SW 1271 (cell line): ENCODE measurements at regions not wholly inside any gene's neighbourhood (a gene's known extent, or its start where the extent isn't known, plus 50 kb on each side); places are given as distances from the start of the nearest gene placed in this dataset.
"Not testable (repeated sequence)": the region's sequence is repeated elsewhere in the genome, so short reads cannot be mapped to it uniquely, and the experiment has no call there.

Experiments
- DNase-seq, 2 experiments: peaks; one replicate each; lab custom pipeline; 2025; lab: John Stamatoyannopoulos, UW

GRCh38 chr6:170096803-170097504 lies 193.9 kb downstream of the DLL1 start:
- DNase-seq, result no peak

DNA sequence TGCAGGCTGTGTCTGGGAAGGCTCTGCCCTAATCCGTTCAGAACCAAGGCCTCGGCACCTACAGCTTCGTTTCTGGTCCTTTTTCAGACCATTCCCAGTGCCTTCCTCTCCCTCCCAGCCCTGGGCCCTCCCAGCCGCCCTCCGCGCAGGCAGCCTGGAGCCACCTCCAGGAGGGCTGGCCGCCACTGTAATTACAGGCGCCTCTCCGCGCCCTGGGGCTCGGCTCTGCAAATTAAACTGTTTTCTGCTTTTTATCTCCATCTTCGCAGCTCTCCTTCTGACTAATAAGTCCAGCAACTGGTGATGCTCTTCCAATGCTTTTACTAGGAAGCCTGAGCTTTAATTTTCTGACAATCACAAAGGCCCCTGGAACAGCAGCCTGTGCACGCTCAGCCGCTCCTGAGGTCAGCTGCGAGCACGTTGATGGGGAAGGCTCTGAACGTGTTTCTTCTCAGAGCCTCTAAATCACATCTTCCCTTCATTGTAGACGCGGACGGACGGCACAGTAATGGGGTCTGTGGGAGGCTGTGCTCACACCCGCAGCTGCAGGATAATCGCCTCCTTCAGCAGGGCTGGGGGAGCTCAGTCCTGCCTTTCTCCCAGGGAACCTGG lies 194.6 kb downstream of the DLL1 start:
- no peak for DNase-seq

DNA sequence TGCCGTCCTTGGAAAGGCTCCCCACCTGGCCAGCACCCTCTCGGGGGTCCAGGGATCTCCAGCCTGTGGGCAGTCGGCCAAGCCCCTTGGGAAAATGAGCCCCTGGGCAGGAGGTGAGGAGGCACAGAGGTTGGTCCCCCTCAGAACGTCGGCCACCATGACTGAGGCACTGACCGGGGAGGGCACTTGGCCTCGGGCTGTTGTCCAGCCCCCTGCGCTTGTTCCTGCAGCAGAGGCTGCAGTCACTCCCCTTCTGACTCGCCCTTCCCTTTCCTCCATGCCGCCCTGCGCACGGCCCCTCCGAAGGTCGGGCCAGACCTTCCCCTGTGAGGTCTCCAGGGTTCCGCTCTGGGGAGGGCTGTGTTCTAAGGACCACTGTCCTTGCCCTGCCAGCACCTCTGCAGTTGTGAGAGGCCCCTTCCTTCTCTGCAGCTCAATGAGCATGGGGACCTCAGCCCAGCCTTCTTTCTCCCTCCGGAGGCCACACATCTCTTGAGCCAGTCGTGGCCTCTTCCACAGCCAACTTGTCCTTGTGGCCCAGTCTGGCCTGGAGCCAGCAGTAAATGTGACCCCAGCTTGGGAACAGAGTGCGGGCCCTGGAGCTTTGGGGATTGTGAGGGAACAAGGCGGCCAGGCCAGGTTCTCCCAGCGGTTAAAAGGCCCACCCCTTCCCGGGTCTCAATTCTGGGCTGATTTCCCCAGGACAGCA lies 195.5 kb downstream of the DLL1 start:
- DNase-seq, result no peak

- DNase-seq, result no peak
Measured at GRCh38 chr6:170094686-170095272, 196.1 kb downstream of the DLL1 start.

- DNase-seq, result no peak
Measured at GRCh38 chr6:170093658-170094596, 197.0 kb downstream of the DLL1 start.

DNA sequence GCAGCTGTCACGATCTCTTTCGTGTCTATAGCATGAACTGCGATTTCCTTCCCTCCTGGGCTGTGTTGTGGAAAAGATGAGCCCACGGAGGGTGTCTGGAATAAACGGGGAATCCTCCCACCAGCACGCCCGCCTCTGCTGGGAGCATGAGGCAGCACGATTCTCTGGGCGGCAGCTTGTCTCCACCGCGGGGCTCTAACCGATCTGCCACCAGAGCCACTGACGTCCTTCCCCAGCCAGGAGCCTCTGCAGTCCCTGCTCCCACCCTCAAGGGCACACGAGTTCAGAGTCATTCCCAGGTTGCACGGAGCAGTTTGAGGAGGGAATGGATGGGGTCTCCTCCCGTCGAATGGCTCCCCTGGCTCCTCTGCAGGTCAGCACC lies 197.6 kb downstream of the DLL1 start:
- no peak for DNase-seq

- no peak for DNase-seq
Measured at GRCh38 chr6:170092826-170093225, 198.1 kb downstream of the DLL1 start.

DNA sequence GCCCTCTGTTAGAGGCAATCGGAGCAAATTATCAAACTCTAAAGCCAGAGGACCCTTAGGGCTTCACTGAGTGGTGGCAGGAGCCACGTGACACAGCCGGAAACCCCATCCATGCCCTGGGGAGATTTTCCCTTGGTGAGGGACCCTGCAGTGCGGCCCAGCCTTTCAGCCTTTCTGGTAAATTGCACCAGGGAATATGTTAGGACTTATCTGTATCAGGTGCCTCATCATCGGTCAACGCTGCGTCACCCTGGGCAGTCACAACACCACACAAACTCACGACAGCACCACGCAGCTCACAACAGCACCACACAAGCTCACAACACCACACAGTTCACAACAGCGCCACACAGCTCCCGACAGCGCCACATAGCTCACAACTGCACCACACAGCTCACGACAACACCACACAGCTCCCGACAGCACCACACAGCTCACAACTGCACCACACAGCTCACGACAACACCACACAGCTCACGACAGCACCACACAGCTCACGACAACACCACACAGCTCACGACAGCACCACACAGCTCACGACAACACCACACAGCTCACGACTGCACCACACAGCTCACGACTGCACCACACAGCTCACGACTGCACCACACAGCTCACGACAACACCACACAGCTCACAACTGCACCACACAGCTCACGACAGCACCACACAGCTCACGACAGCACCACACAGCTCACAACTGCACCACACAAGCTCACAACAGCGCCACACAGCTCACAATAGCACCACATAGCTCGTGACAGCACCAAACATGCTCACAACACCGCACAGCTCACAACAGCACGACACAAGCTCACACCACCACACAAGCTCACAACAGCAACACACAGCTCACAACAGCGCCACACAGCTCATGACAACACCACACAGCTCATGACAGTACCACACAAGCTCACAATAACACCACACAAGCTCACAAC lies 199.0 kb downstream of the DLL1 start:
- no peak for DNase-seq

- no peak for DNase-seq
Measured at GRCh38 chr6:170091000-170091638, 199.8 kb downstream of the DLL1 start.

GRCh38 chr6:170090561-170090960 lies 200.3 kb downstream of the DLL1 start:
- no peak for DNase-seq

GRCh38 chr6:170089963-170090362 lies 200.9 kb downstream of the DLL1 start:
- DNase-seq, result no peak

GRCh38 chr6:170088582-170088955 lies 202.3 kb downstream of the DLL1 start:
- DNase-seq, result no peak

DNA sequence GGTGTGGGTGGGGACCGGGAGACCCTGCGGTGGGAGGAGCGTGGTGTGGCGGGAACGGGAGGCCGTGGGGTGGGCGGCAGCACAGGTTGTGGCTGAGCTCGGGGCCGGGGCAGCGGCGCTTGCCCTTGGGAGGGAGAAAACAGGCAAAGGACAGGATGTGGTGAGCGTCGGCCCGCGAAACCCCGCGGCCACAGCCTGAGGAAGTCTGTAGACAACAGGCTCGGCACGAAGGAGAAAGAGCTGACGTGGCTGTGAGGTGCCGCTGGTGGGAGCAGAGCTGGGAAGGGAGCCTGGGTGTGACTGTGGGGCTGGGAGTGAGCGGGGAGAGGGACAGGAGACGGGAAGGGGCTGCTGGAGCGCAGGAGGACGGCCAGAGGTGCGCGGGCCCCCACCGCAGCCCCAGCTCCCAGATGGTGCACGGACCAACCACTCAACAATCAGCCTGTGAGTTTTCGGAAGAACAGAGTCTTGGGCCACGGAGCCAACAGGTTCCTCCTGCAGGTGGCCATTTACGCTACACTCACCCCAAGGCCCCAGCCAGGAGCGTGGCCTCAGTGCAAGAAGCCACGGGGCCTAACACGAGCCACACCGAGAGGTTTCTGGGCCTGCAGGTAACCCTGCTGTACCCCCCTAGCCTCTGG lies 202.8 kb downstream of the DLL1 start:
- no peak for DNase-seq

GRCh38 chr6:170087421-170087780 lies 203.5 kb downstream of the DLL1 start:
- not testable (repeated sequence) for DNase-seq

GRCh38 chr6:170086639-170087420 lies 204.0 kb downstream of the DLL1 start:
- no peak for DNase-seq

GRCh38 chr6:170085475-170086401 lies 205.1 kb downstream of the DLL1 start:
- no peak for DNase-seq

GRCh38 chr6:170084166-170084730 lies 206.6 kb downstream of the DLL1 start:
- no peak for DNase-seq
